Ureter (tissue), 1 donor: ENCODE measurements at regions not wholly inside any gene's neighbourhood (a gene's known extent, or its start where the extent isn't known, plus 50 kb on each side); places are given as distances from the start of the nearest gene placed in this dataset.

Source experiments
- DNase-seq: peaks from one replicate; pipeline ENCODE4 v3.0.0-alpha.2; 2020; ENCODE audit warnings: low spot score
- donor health status: DM: yes; HTN: yes; CAD: no.

DNA sequence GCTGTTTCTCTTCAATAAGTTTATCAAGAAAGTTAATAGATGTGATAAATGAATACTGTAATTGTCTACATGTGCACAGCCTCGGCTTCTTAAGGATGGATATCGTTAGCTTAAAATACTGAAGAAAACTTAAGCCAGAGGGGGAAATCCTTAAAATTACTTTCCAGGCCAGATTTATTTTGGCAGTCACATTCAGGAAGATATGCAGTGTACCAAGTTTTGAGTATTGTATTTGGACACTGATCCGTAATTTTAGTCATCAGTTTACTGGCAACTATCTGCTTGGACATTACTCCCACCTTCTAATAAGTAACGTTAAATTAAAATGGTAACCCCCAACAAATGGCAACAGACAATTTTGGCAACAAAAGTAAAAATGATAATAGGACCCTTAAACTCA, 770.0 kb upstream of the ZEB2 start:
- DNase-seq, result no peak

DNA sequence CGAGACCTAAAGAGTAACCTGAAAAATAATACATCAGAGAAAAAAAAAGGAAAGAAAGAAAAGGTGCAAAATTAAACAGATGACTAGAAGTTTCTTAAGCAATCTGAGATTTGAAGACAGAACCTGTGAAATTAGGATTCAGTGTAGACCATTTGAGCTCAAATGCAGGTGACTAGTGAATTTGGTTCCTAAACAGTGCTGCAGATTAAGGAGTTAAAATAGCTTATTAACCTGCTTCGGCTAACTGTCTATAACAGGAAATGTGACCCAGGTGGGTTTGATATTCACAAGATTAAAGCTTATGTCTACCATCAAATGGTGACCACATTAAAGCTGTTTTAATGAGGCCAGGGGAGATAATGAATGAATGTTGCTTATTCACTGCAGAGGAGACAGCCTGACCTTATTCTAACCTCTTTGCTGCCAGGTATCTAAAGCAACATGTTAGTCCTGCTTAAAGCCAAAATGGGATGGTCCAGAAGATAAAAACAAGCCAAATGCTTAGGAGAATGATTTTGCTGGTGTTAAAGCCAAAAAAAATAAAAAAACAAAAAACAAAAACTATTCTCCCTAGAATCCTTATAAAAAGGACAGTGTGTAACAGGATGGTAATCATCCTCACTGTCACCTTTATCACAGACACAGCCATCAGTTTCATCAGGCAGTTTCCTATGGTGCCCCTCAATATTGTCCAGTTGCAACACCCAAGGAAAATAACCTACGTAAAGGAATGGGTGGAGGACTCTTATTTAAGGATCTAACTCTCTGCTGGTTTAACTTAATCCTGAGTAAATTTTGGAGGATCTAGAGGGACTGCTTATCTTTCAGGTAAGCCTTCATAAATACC, 769.0 kb upstream of the ZEB2 start:
- DNase-seq, result no peak

DNA sequence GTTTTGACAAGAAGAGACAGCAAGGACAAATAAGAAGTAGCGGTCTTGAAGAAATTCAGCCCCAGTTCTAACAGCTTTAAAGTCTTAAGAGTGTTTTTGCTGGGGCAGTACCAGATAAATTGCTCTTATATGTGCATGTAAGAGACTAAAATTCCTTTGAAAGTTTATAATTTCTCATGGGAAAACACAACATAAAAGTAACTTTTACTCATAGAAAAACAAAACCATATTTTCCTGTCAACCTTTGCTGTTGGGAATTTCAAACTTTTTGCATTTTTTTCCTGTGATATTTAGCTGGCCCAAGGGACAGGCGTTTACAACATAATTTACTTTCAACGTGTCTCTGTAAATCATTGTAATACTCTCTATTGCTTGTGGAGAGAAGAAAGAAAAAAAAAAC, 767.8 kb upstream of the ZEB2 start:
- DNase-seq, result no peak

DNA sequence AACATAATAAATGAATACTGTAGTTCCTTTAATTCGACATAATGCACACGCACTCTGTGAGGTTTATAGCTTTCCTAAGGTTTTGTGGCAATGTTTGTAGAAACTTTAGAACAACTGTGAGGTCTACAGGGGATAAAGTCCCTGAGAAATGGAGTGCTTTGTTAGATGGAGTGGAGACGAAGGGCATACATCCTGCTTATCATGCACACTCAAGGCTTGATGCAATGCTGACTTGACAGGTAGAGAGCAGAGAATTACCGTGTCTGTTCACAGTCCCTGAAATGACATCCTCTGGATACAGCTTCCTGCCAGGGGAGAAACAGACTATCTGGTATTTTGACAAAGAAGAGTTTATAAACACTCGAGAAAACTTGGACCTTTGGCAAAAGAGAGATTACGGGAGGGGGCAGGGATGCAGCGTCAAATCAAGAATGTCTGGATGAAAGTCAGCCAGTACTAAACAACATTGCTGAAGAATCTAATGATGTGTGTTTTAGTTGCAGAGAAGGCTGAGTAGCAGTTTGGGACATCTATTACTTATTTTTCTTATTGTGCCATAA, 766.9 kb upstream of the ZEB2 start:
- DNase-seq, result no peak

DNA sequence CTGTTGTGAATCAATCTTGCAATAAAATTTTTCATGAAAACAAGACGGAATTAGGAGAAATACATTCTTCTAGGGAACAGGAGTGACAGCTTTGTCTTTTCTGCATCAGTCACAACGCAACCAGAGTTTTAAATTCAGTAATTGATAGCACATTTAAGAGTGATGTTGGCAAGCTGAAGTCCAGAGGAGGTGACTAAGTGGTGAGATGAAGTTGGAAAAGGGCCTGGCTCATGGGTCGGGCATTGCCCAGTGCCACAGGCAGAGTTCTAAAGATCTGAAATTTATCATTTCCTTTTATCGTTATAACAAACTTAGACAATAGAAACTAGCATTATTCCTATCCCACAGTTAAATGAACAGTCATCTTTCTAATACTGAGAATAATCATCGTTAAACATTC, 764.6 kb upstream of the ZEB2 start:
- no peak for DNase-seq

DNA sequence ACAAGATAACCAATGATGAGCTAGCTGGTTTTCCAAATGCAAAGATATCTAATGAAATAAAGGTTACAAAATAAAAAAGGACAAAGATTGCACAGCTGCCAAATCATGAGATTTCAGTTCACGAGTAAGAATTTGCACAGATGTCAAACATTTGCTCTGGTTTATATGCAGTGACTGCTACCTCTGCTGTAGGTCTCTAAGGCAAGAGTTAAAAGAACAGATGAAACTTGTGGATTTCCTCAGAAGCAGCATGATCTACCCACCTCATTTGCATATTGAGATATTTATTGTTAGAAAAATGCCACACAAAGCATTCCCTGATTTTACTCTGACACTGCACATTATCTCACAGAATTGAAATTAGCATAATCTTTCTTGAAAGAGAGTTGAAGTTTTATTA, 763.2 kb upstream of the ZEB2 start:
- no peak for DNase-seq

DNA sequence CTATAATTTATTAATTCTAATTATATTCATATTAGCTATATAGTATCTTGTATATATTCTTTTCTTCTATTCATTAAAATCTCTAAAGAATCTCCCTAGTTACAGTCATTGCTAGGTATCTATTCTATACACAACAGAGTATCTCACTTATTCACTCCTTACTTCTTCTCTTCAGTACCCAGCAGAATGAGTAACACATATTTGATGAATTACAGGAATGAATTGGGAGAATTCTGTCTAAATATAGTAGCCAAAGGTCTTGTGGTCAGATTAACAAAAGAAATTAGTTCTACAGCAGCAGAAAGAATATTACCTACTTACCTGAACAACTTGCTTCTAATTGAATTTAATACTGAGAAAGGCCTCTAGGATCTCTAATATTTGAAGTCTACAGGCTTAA, 758.0 kb upstream of the ZEB2 start:
- no peak for DNase-seq

DNA sequence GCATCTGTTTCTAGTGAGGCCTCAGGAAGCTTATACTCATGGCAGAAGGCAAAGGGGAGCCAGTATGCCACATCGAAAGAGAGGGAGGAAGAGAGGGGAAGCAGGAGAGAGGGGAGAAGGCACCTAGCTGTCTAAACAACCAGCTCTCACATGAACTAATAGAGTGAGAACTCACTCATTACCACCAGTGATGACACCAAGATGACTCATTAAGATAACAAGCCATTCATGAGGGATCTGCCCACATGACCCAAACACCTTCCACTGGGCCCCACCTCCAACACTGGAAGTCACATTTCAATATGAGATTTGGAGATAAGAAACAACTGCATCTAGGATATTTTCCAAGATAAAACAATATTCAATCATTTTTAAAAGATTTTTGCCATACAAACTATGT, 753.9 kb upstream of the ZEB2 start:
- DNase-seq, result no peak

DNA sequence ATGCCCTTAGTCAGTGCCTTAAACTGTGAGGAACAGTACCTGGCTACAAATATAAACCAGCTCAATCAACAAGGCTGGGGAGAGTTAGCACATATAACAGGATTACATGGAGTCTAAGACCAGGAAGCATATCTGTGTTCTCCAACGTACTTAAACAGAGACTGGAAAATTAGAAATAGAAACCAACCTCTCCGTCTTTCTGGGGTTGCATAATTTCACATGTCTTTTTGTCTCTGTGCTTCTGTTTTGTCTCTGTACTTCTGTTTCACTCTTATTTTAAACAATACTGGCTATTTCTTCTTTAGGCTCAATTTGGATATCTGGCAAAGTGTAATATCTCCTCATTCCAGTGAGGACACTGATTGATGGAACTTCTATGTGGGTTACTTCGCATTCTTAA, 749.0 kb upstream of the ZEB2 start:
- no peak for DNase-seq

DNA sequence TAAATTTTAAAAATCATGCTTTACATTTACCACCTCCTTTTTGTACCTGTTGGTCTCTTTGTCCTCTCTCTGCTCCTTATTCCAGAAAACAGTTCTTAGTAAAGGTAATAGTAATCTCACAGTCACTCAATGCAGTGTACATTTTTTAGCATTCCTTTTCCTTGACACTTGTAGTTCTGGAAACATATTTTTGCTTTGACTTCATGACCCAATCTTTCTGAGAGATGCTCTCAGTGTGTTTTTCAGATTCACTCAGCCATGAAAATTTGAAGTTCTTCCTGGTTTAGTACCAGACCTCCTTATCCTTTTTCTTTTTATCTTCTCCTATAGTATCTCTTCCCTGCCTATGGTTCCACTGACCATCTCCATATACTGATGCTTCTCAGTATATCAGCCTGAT, 747.5 kb upstream of the ZEB2 start:
- DNase-seq, result no peak

DNA sequence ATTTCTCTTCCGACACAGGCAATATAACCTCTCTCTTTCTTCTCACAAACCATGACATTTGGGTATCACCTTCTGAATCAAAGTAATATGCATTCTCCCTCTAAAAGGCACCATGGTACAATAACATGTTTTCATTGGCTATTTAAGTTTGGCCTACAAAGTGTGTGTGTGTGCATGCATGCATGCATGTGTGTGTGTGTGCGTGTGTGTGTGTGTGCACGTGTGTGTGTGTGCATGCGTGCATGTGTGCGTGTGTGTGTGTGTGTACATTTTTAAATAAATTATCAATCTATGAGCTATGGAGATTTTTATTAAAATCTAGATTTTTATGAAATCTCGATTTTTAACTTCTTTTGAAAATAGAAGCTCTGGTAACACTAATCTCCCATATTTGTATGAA, 745.3 kb upstream of the ZEB2 start:
- DNase-seq, result no peak

DNA sequence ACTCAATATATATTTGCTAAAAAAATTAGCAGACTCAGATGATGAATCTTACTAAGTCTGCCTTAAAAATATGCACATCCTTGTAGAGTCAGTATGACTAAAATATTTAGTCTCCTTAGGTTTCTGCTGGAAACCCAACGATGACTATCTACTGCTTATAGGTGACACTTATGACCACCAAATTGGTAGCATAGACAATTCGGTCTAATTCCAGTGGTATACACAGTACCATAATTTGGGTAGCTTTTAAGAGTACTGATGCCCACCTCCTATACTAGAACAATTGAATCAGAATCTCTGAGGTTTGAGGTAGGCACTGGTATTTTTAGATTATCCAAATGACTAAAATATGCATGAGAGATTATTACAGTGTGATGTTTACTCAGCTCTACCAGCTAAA, 740.8 kb upstream of the ZEB2 start:
- no peak for DNase-seq

DNA sequence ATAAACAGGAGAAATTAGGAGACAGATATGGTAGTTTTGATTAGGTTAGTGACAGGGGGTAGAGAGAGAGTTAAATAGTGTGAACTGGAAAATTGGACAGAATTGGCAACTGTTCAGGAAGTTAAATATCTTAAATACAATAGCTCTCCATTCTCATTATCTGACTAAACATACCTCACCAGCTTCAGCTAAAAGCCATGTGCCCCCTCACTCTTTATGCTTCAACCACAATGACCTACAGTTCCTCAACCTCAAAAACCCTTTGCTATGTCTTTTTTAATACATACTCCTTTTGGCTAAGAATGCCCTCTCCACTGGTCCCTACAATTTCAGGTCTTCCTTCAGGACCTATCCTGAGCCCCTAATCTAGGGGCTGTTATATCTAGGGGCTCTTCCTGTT, 740.2 kb upstream of the ZEB2 start:
- no peak for DNase-seq

DNA sequence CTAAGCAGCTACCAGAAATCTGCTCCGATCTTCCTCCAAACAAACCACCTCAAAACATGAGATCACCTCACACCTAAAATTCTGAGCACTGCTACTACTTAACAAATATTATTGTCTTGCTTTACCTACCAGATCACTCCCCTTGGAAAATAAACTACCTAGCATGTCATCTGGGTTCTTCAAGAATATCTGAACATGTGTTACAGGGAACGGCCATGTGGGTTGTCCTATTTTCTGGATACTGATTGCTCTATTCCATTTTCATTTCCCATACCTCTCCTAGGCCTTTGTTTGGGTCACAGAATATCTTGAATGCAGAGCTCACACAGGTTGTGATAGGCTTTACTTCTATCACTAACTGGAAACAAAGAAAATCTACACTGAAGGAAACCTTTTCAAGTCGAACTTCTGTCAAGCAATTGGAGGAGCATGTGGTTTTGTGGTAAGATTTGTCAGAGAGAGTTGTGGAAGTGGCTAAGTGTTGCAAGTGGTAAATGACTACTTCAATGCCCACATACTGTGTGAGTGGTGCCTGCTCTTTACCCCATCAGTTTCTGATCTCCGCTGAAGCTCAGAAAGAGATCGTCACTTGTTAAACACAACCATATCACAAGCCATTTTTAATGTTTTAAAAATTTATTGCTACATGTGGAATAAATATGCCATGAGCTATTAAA, 739.1 kb upstream of the ZEB2 start:
- no peak for DNase-seq

DNA sequence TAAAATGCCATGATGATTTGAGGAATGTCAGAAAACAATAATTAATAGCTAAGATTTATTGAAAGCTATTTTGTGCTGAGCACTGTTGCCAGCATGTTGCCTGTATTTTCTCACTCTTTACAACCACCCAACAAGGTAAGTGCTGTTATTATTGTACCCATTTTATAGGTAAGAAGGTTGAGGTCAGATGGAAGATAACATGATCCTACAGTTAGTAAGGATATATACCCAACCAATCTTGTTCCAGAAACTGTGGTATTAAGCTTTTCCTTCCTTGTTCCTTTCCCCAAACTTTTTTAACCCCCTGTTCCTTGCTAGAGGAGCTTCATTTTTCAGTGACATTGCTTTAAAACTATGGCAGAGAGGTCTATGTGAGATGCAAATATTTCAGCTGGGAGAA, 738.0 kb upstream of the ZEB2 start:
- DNase-seq, result no peak

DNA sequence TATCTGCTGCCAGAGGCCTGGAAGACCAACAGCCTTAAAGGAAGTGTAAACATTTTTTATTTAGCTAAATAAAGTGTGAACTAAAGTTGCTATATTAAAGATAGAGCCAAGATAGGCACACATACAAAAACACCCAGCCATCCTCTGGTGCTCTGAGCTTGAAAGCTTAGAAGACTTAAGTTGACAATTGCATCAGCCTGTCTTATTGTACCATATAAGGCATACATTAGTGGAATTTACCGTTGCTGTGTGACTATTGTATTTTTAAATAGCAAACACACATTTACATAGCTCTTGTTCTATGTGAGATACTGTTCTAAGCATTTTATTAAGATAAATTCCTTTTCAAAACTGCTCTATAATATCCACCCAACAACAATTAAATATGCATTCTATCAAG, 736.6 kb upstream of the ZEB2 start:
- DNase-seq, result no peak

DNA sequence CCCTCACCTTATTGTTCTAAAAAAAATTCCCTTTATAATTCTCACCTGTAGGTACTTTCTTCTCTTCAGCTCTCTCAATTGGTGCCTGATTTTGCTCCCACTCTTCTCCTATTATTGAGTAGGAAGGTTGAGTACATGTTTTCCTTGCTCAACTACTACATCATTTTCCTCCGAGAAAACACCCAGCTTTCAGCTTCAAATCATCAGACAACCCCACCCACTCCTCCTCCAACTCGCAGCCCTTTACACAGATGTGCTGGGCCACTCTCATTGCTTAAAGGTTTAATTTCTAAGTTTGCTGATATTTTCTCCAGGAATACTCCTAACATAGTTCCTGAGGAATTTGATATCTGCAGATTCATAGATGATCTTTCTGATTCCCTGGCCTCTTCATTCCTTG, 734.4 kb upstream of the ZEB2 start:
- no peak for DNase-seq

DNA sequence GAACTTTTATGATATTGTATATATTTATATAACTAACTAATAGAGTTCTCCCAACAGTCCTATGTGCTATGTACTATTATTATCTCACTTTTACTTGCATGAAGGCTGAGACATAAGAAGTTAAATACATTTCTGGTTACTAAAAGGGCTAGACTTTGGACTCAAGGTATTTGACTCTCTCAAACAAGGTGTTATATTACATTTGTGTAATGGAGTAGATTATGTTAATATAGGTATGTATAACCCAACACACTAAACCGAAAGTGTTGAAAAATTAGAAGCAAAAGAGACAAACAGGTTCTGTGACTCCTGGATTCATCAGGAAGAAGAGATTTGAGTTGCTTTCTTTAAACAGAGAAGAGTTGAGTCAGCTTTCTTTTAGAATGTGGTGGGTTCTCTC, 733.6 kb upstream of the ZEB2 start:
- no peak for DNase-seq

DNA sequence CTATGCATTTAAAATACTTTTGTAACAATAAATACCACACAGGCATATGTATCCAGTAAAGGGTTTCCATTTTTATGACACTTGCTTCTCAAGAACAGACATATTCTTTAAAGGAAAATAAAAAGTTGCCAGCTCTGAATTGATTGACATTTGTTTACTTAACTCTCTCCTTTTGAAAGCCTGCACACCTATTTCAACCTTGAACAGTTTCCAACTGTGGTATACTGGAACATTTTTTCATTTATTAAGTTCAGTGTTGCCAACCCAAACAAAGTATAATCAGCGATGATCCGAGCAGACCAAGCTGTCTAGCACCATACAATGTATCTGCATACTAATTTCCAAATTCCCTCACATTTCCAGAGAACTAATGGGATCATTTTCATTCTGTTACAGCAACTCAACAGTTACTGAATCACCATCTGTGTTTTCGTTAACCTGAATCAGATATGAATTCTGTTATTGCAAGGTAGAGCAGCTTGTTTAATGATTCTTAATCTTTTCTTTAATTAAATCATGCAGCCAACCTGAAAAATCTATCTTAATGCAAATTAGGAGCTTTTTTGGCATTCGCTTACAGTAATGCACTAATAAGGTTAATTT, 725.5 kb upstream of the ZEB2 start:
- no peak for DNase-seq

DNA sequence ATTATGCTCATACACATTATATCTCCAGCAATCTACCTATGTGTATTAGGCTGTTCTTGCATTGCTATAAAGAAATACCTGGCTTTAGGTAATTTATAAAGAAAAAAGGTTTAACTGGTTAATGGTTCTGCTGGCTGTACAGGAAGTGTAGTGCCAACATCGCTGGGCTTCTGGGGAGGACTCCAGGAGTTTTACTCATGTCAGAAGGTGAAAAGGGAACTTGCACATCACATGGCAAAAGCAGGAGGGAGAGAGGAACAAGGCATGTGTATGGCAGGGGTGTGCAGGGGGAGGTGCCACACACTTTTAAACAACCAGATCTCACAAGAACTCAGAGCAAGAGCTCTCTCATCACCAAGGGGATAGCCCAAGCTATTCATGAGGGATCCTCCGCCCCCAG, 715.4 kb upstream of the ZEB2 start:
- no peak for DNase-seq

DNA sequence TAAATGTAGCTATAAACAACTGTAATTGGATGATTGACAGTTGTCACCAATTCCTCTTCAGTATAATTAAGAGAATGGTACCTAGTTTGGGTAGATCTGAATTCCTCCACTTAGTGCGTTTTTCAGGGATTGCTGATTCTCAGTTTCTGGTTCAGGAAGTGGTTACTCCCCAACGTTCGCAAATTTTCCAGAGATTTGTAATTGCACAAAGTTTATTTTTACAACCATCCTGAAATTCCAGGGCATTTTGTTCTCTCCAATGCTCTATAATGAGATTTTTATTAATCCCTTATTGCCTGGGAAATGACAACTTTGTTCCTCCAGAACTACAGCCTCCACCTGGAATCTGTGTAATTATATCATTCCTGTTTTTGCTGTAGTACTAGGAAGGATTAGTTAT, 710.6 kb upstream of the ZEB2 start:
- DNase-seq, result no peak

DNA sequence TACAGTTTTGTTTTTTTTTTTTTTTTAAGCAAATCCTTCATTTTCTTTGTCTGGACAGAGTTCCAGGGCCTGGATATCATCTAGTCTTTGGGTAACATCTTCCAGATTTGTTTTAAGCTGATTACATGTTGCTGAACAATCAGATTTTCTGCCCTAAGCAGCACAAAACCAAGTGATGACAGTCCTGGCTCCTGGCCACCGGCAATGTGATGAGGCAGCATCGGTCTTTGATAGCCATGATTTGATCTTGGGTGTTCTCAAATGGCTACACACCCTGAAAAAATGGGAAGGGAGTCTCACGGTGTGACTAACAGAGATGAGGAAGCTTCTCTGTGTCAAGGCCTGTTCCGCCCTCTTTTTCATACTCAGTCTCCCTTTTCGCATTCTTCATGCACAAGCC, 708.6 kb upstream of the ZEB2 start:
- DNase-seq, result no peak

DNA sequence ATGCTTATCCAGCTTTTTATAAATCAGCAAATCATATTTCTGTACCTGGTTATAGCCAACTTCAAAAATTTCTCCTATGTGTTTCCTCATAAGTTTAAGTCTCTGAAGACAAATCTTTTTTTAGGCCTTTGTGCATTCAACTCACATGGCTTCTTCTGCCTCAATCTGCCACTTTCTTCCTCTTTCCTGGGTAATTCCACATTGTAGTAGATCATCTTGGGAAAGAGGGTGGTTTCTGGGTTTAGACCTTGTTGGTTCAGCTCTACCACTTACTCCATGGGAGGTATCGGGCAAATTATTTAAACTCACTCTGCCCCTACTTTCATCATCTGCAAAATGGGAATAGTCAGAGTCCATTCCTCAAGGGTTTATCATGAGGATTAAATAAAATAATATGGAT, 707.0 kb upstream of the ZEB2 start:
- DNase-seq, result no peak
